ENCODE measurements at regions not wholly inside any gene's neighbourhood (a gene's known extent, or its start where the extent isn't known, plus 50 kb on each side); places are given as distances from the start of the nearest gene placed in this dataset.

DNA sequence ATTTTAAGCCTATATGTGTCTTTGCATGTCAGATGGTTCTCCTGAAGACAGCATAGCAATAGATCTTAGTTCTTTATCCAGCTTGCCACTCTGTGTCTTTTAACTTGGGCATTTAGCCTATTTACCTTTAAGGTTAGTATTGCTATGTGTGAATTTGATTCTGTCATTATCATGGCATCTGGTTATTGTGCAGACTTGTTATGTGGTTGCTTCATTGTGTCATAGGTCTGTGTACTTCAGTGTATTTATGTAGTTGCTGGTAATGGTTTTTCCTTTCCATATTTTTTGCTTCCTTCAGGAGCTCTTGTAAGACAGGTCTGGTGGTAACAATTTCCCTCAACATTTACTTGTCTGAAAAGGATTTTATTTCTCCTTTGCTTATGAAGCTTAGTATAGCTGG is 1443.5 kb downstream of the FAM133A start:
- no peak overlapping the region for H3K4me3 ChIP-seq (ENCODE audit: low read depth, low read length)
- TF ChIP-seq, protein P1, sequence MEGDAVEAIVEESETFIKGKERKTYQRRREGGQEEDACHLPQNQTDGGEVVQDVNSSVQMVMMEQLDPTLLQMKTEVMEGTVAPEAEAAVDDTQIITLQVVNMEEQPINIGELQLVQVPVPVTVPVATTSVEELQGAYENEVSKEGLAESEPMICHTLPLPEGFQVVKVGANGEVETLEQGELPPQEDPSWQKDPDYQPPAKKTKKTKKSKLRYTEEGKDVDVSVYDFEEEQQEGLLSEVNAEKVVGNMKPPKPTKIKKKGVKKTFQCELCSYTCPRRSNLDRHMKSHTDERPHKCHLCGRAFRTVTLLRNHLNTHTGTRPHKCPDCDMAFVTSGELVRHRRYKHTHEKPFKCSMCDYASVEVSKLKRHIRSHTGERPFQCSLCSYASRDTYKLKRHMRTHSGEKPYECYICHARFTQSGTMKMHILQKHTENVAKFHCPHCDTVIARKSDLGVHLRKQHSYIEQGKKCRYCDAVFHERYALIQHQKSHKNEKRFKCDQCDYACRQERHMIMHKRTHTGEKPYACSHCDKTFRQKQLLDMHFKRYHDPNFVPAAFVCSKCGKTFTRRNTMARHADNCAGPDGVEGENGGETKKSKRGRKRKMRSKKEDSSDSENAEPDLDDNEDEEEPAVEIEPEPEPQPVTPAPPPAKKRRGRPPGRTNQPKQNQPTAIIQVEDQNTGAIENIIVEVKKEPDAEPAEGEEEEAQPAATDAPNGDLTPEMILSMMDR (conservative IDR thresholded peaks at IDR 0.05; ENCODE audit: low read depth, low read length), result no peak
- no peak for DNase-seq (ENCODE audit: low read depth)

GRCh38 chrX:95145848-95146490 is 1472.0 kb downstream of the FAM133A start:
- no peak for DNase-seq (ENCODE audit: low read depth)
- H3K4me3 ChIP-seq (ENCODE audit: low read depth, low read length), result no peak overlapping the region
- TF ChIP-seq, protein P1 (conservative IDR thresholded peaks at IDR 0.05; ENCODE audit: low read depth, low read length), result no peak

DNA sequence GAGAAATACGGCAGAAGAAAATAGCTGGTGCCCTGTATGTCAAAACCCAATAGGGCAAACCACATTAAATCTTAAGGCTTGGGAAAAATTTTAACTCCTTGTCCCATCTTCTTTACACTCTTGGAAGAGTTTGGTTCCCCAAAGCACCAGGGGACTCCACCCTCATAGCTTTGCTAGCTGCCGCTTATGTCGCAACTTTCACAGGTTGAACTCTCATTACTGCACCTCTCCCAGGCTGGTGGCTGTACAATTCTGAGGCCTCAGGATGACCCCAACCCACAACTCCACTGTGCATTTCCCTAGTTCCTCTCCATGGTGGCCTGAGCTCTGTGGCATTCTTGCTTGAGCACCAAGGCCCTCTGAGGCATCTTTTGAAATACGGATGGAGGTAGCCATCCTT is 1478.8 kb downstream of the FAM133A start:
- TF ChIP-seq, protein P1 (conservative IDR thresholded peaks at IDR 0.05; ENCODE audit: low read depth, low read length), result no peak
- DNase-seq (ENCODE audit: low read depth), result no peak

DNA sequence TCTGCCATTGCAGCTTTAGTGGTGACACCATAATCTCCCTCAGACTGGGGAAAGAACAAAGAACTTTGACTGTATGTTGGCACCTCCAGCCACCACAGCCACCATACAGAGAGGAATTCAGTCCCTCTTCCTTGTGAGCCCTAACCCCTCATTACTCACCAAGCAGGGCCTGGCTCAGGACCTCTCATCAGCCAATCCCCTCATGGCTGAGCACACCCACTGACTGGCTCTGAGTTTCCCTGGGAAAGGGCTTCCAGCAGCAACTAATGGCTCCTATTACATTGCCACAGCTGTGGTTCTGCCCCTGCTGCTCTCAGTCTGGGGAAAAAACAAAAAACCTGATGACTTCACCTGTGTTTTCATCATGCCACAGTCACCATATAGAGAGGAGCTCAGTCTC is 1482.6 kb downstream of the FAM133A start:
- H3K4me3 ChIP-seq (ENCODE audit: low read depth, low read length), result no peak overlapping the region
- no peak for DNase-seq (ENCODE audit: low read depth)
- TF ChIP-seq, protein P1 (conservative IDR thresholded peaks at IDR 0.05; ENCODE audit: low read depth, low read length), result no peak

More for the DNA sequence above, 1478.8 kb downstream of the FAM133A start:
- H3K4me3 ChIP-seq (ENCODE audit: low read depth, low read length), result no peak overlapping the region
